Endothelial cell of umbilical vein (primary cell): ENCODE measurements at regions not wholly inside any gene's neighbourhood (a gene's known extent, or its start where the extent isn't known, plus 50 kb on each side); places are given as distances from the start of the nearest gene placed in this dataset.

Experiments used
- BruUV-seq: library from RNA; stranded (reverse); fragments of 400-500 nt; replicated peaks from 2 replicates; lab custom pipeline; 2021; lab: Mats Ljungman, UMichigan
- CTCF ChIA-PET: fragments of 300-600, 350-600 bp; sonication (Branson Sonifier 250); formaldehyde crosslinking; loops from one replicate; lab custom pipeline; 2021; ENCODE audit warnings: antibody characterized with exemption, inconsistent platforms; lab: Charles Lee
- POLR2A ChIA-PET: fragments of 300-600, 350-600 bp; sonication (Branson Sonifier 250); formaldehyde crosslinking; loops from one replicate; lab custom pipeline; 2021; ENCODE audit warnings: antibody characterized with exemption, inconsistent platforms; lab: Charles Lee
- DNase-seq: peaks from one replicate; pipeline ENCODE4 v3.0.0-alpha.2; 2011; ENCODE audit warnings: low read depth, low spot score
- FAIRE-seq: peaks from 2 replicates; lab custom pipeline; 2011; peaks lifted over from hg19 to GRCh38; lab: Jason Lieb, UNC
- H2AFZ ChIP-seq: 2 replicates; pipeline ENCODE4 v1.6.0; 2012; ENCODE audit warnings: low read depth, low read length, control low read depth, inconsistent platforms
- H3K27ac ChIP-seq: 2 replicates; pipeline ENCODE4 v1.5.1; 2011; ENCODE audit warnings: low read depth, mild to moderate bottlenecking, control low read depth, low read length, moderate library complexity; ENCODE audit not compliant: insufficient read depth
- H3K27me3 ChIP-seq, 2 experiments: 2 replicates each; pipeline versions ENCODE4 v1.6.0 to v1.6.1; 2011; ENCODE audit warnings: low read length in 2 of 2, mixed read lengths in 1 of 2; ENCODE audit not compliant: control insufficient read depth in 2 of 2, insufficient read depth in 2 of 2
- H3K36me3 ChIP-seq, 2 experiments: 2 replicates in 1 of 2; 3 replicates in 1 of 2; pipeline ENCODE4 v1.5.1; 2011; ENCODE audit warnings: low read length in 2 of 2, mild to moderate bottlenecking in 1 of 2, moderate library complexity in 1 of 2; ENCODE audit not compliant: control insufficient read depth in 2 of 2, insufficient read depth in 2 of 2; ENCODE audit errors: extremely low read depth in 1 of 2
- H3K4me1 ChIP-seq: 3 replicates; pipeline ENCODE4 v1.5.1; 2011; ENCODE audit warnings: mild to moderate bottlenecking, low read length; ENCODE audit not compliant: control insufficient read depth, insufficient read depth; ENCODE audit errors: extremely low read depth
- H3K4me2 ChIP-seq: 2 replicates; pipeline ENCODE4 v1.6.1; 2011; ENCODE audit warnings: low read length, control low read depth, mixed read lengths; ENCODE audit not compliant: insufficient read depth
- H3K4me3 ChIP-seq, 3 experiments: fragments of 200-600 bp in 1 of 3; sonication (generic), shearing (Covaris generic) in 1 of 3; replicated peaks in 1 of 3; 2 replicates each; pipeline ENCODE4 v1.5.1; 2011 to 2016; ENCODE audit warnings: control low read depth in 3 of 3, low read length in 3 of 3, mild to moderate bottlenecking in 2 of 3, inconsistent platforms in 1 of 3, low read depth in 1 of 3, moderate library complexity in 1 of 3; ENCODE audit not compliant: insufficient read depth in 1 of 3
- H3K79me2 ChIP-seq: 2 replicates; pipeline ENCODE4 v1.6.0; 2012; ENCODE audit warnings: low read length, inconsistent platforms; ENCODE audit not compliant: control insufficient read depth, insufficient read depth
- H3K9ac ChIP-seq: replicated peaks from 2 replicates; pipeline ENCODE3; 2011; ENCODE audit warnings: low read length, control low read depth; ENCODE audit not compliant: insufficient read depth; ENCODE audit errors: extremely low read depth
- H3K9me1 ChIP-seq: replicated peaks from 3 replicates; pipeline ENCODE4 v1.6.0; 2011; ENCODE audit warnings: mild to moderate bottlenecking, low read length; ENCODE audit not compliant: control insufficient read depth, insufficient read depth; ENCODE audit errors: extremely low read depth
- H3K9me3 ChIP-seq: replicated peaks from 2 replicates; pipeline ENCODE4 v1.5.1; 2012; ENCODE audit warnings: low read length, inconsistent platforms; ENCODE audit not compliant: control insufficient read depth, insufficient read depth
- H4K20me1 ChIP-seq: replicated peaks from 2 replicates; pipeline ENCODE3; 2011; ENCODE audit warnings: mild to moderate bottlenecking, low read length; ENCODE audit not compliant: control insufficient read depth, insufficient read depth; ENCODE audit errors: extremely low read depth
- EZH2 ChIP-seq: IDR thresholded peaks from 2 replicates; pipeline ENCODE4 v1.6.1; 2012; ENCODE audit warnings: borderline replicate concordance, low read depth, mild to moderate bottlenecking, moderate library complexity, low read length, inconsistent platforms; ENCODE audit not compliant: severe bottlenecking
- FOS ChIP-seq: IDR thresholded peaks from 2 replicates; pipeline ENCODE4 v1.6.1; 2011; ENCODE audit warnings: mild to moderate bottlenecking, low read length, moderate library complexity, borderline replicate concordance; ENCODE audit not compliant: insufficient read depth
- GATA2 ChIP-seq: IDR thresholded peaks from 2 replicates; pipeline ENCODE4 v1.7.0; 2011; ENCODE audit warnings: low read depth, mild to moderate bottlenecking, moderate library complexity, mixed read lengths, low read length; ENCODE audit not compliant: insufficient read length, insufficient read depth
- JUN ChIP-seq: IDR thresholded peaks from 2 replicates; pipeline ENCODE4 v1.6.1; 2011; ENCODE audit warnings: borderline replicate concordance, low read depth; ENCODE audit not compliant: insufficient read length, insufficient read depth
- MYC ChIP-seq: IDR thresholded peaks from one replicate; pipeline ENCODE4 v1.6.1; 2011; ENCODE audit warnings: mild to moderate bottlenecking, low read depth, low read length
- POLR2A ChIP-seq: IDR thresholded peaks from 2 replicates; pipeline ENCODE4 v1.6.1; 2012; ENCODE audit warnings: low read depth, mild to moderate bottlenecking, control low read depth, low read length
- POLR2AphosphoS5 ChIP-seq: IDR thresholded peaks from 2 replicates; pipeline ENCODE4 v1.6.1; 2012; ENCODE audit warnings: low read depth, mild to moderate bottlenecking, control low read depth, low read length, moderate library complexity; ENCODE audit not compliant: insufficient read depth
- dilution Hi-C: fragments of 300-500 bp; cut with MboI; formaldehyde crosslinking; loops from one replicate; pipeline ENCODE4 v1.15.0; 2019; ENCODE audit warnings: low sequenced_read_pairs; ENCODE audit not compliant: extremely low pct_ligation_motif_present
- intact Hi-C: fragments of 100-400 bp; cut with micrococcal nuclease; formaldehyde crosslinking; loops from one replicate; pipeline ENCODE4 v1.10.0; 2022
- TF ChIP-seq, protein P1 (sequence below), 2 donors: IDR thresholded peaks; 1 replicate in 1 of 2; 2 replicates in 1 of 2; pipeline ENCODE4 v1.5.1; 2011; ENCODE audit warnings: low read length in 2 of 2, mild to moderate bottlenecking in 2 of 2, moderate library complexity in 2 of 2, control low read depth in 1 of 2, inconsistent platforms in 1 of 2, low read depth in 1 of 2; ENCODE audit not compliant: insufficient read depth in 1 of 2; ENCODE audit errors: extremely low read depth in 1 of 2
- TF ChIP-seq, protein P2 (sequence below): IDR thresholded peaks from 2 replicates; pipeline ENCODE4 v1.6.1; 2011; ENCODE audit not compliant: insufficient read depth, insufficient read length

DNA sequence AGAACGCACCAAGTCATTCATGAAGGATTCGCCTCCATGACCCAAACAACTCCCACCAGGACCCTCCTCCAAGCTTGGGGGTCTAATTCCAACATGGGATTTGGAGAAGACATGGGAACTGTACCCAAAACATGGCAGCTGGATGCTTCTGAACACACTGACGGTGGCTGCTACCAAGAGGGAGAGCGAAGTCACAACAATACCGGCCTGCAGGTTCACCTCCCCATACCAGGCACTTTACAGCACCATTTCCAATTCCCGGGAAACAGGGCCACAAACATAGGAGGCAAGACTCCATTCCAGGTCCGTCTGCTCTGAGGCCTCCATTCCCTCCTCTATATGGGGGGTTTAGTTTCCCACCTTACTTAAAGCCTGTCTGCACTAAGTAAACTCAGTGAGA is 75.8 kb downstream of the LINC01488 start:
- BruUV-seq = no TSS peak

DNA sequence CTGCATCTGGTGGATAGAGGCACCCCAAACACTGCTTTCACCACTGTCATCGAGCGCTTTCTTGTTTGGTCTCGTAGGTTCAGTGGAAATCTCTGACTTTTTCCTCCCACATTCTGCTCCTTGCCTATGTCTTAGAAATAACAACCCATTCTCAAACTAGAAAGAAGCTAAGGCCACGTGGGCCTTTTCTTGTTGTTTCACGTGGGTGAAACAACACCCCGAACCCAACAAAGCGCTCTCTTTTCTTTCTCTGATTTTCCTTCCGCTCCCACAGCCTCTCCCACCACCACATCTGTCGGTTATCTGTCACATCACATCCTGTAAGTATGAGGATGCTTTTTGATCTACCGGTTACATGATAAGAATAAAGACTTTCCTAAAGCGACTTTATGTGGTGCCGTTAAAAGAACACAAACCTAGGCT is 77.1 kb downstream of the LINC01488 start:
- CTCF ChIA-PET = interaction anchor here (1.2 kb wide), 1 partner anchor 10 kb away, joined by 4 read pairs; no protein-coding TSS in a partner anchor
- POLR2A ChIA-PET = no interaction called here
- Histone ChIP-seq H3K27ac (no peak overlapping the region), H3K4me2 (no peak overlapping the region), H3K9ac (no peak overlapping the region), H3K79me2 (no peaks in the 10 kb centered on the region), H3K9me1 (no peaks in the 10 kb centered on the region), H3K9me3 (no peaks in the 10 kb centered on the region), H3K27me3 (peaks cover 0 to 3% of the 10 kb centered on the region in 2 experiments), H3K4me3 (no peak overlapping the region), H3K4me1 (no peaks in the 10 kb centered on the region), H3K36me3 (no peaks in the 10 kb centered on the region), H2AFZ (no peak overlapping the region), H4K20me1 (no peaks in the 10 kb centered on the region)
- FAIRE-seq (no peak), DNase-seq (no peak)
- no peak for TF ChIP-seq EZH2
- TF ChIP-seq, protein P1, sequence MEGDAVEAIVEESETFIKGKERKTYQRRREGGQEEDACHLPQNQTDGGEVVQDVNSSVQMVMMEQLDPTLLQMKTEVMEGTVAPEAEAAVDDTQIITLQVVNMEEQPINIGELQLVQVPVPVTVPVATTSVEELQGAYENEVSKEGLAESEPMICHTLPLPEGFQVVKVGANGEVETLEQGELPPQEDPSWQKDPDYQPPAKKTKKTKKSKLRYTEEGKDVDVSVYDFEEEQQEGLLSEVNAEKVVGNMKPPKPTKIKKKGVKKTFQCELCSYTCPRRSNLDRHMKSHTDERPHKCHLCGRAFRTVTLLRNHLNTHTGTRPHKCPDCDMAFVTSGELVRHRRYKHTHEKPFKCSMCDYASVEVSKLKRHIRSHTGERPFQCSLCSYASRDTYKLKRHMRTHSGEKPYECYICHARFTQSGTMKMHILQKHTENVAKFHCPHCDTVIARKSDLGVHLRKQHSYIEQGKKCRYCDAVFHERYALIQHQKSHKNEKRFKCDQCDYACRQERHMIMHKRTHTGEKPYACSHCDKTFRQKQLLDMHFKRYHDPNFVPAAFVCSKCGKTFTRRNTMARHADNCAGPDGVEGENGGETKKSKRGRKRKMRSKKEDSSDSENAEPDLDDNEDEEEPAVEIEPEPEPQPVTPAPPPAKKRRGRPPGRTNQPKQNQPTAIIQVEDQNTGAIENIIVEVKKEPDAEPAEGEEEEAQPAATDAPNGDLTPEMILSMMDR (IDR thresholded peaks at IDR 0.05; ENCODE audit: extremely low read depth in 1 of 2, insufficient read depth in 1 of 2, low read depth in 1 of 2, low read length in 2 of 2) = no peak
- no peak for TF ChIP-seq MYC
- TF ChIP-seq POLR2AphosphoS5 = no peak
- TF ChIP-seq JUN = no peak
- TF ChIP-seq GATA2 = no peak
- TF ChIP-seq POLR2A = no peak
- TF ChIP-seq FOS = no peak
- TF ChIP-seq, protein P2, sequence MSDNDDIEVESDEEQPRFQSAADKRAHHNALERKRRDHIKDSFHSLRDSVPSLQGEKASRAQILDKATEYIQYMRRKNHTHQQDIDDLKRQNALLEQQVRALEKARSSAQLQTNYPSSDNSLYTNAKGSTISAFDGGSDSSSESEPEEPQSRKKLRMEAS = no peak
- dilution Hi-C loops = no loop called here
- intact Hi-C loops = no loop called here
- BruUV-seq = no TSS peak

More for the DNA sequence above, 75.8 kb downstream of the LINC01488 start:
- Histone ChIP-seq H2AFZ (no peak overlapping the region), H3K4me2 (no peak overlapping the region), H3K9me1 (no peaks in the 10 kb centered on the region), H3K27ac (no peak overlapping the region), H3K9me3 (no peaks in the 10 kb centered on the region), H4K20me1 (no peaks in the 10 kb centered on the region), H3K36me3 (no peaks in the 10 kb centered on the region), H3K4me1 (no peaks in the 10 kb centered on the region), H3K79me2 (no peaks in the 10 kb centered on the region), H3K9ac (no peak overlapping the region), H3K4me3 (no peak overlapping the region), H3K27me3 (peaks cover 0 to 3% of the 10 kb centered on the region in 2 experiments)
- FAIRE-seq (no peak), DNase-seq (no peak)
- intact Hi-C loops = no loop called here
- CTCF ChIA-PET = no interaction called here
- TF ChIP-seq, protein P1 (IDR thresholded peaks at IDR 0.05; ENCODE audit: extremely low read depth in 1 of 2, insufficient read depth in 1 of 2, low read depth in 1 of 2, low read length in 2 of 2) = no peak
- no peak for TF ChIP-seq JUN
- POLR2A ChIA-PET = no interaction called here
- dilution Hi-C loops = no loop called here
